Islet of Langerhans (tissue), 1 donor: ENCODE measurements at regions not wholly inside any gene's neighbourhood (a gene's known extent, or its start where the extent isn't known, plus 50 kb on each side); places are given as distances from the start of the nearest gene placed in this dataset.

ENCODE experiments used
- FAIRE-seq: peaks from one replicate; lab custom pipeline; 2011; peaks lifted over from hg19 to GRCh38; lab: Jason Lieb, UNC

- no peak for FAIRE-seq
These were observed 113.4 kb downstream of the SPTSSA start for GRCh38 chr14:34348592-34348991.

GRCh38 chr14:34347683-34348082 is 114.4 kb downstream of the SPTSSA start:
- FAIRE-seq = no peak

GRCh38 chr14:34345718-34346465 is 116.1 kb downstream of the SPTSSA start:
- no peak for FAIRE-seq

- no peak for FAIRE-seq
These were observed 117.7 kb downstream of the SPTSSA start for GRCh38 chr14:34344318-34344717.

GRCh38 chr14:34340025-34340625 is 121.9 kb downstream of the SPTSSA start:
- no peak for FAIRE-seq

- FAIRE-seq = no peak
These were observed 124.0 kb downstream of the SPTSSA start for GRCh38 chr14:34338056-34338455.

- FAIRE-seq = no peak
These were observed 125.5 kb downstream of the SPTSSA start for GRCh38 chr14:34336501-34336900.

GRCh38 chr14:34335968-34336367 is 126.1 kb downstream of the SPTSSA start:
- no peak for FAIRE-seq

GRCh38 chr14:34334329-34334728 is 127.7 kb downstream of the SPTSSA start:
- FAIRE-seq = no peak

- FAIRE-seq = no peak
These were observed 130.1 kb downstream of the SPTSSA start for GRCh38 chr14:34331728-34332623.

GRCh38 chr14:34330846-34331245 is 131.2 kb downstream of the SPTSSA start:
- no peak for FAIRE-seq

GRCh38 chr14:34329301-34329700 is 132.7 kb downstream of the SPTSSA start:
- no peak for FAIRE-seq

GRCh38 chr14:34328178-34328577 is 133.9 kb downstream of the SPTSSA start:
- FAIRE-seq = no peak

GRCh38 chr14:34325493-34325892 is 136.5 kb downstream of the SPTSSA start:
- no peak for FAIRE-seq

GRCh38 chr14:34324363-34324795 is 137.7 kb downstream of the SPTSSA start:
- FAIRE-seq = peak; percentile 93

- FAIRE-seq = no peak
These were observed 139.1 kb downstream of the SPTSSA start for GRCh38 chr14:34322940-34323418.

- no peak for FAIRE-seq
These were observed 142.9 kb downstream of the SPTSSA start for GRCh38 chr14:34319140-34319539.

GRCh38 chr14:34318014-34318413 is 144.0 kb downstream of the SPTSSA start:
- FAIRE-seq = no peak

- FAIRE-seq = no peak
These were observed 151.3 kb downstream of the SPTSSA start for GRCh38 chr14:34310724-34311123.

- FAIRE-seq = no peak
These were observed 158.2 kb downstream of the SPTSSA start for GRCh38 chr14:34303811-34304210.

- no peak for FAIRE-seq
These were observed 159.4 kb downstream of the SPTSSA start for GRCh38 chr14:34302654-34303053.

GRCh38 chr14:34300882-34301734 is 160.9 kb downstream of the SPTSSA start:
- FAIRE-seq = no peak
